ENCODE measurements at regions not wholly inside any gene's neighbourhood (a gene's known extent, or its start where the extent isn't known, plus 50 kb on each side); places are given as distances from the start of the nearest gene placed in this dataset.

GRCh38 chr18:39796393-39796792 lies 2158.6 kb upstream of the PIK3C3 start:
- DNase-seq (no peak), ATAC-seq (peak in 1 of 4 donors; percentile 15)
- Histone ChIP-seq H3K36me3 (no peaks in the 10 kb centered on the region), H3K27me3 (no peaks in the 10 kb centered on the region), H3K4me3 (no peak overlapping the region), H3K4me1 (no peaks in the 10 kb centered on the region), H3K9me3 (no peaks in the 10 kb centered on the region), H3K27ac (no peak overlapping the region)
- TF ChIP-seq CTCF (IDR thresholded peaks at IDR 0.05) (no peak), POLR2A (IDR thresholded peaks at IDR 0.05) (no peak)
- WGBS (ENCODE audit: insufficient coverage, low coverage, low lambda C conversion rate, missing lambda C conversion rate) = 42% methylated on average over 3 of the region's 3 CpGs
- intact Hi-C loops (cut with DNase I) = no loop called here

GRCh38 chr18:39795350-39795749 lies 2159.7 kb upstream of the PIK3C3 start:
- no peak overlapping the region for H3K27ac ChIP-seq
- H3K4me3 ChIP-seq = no peak overlapping the region
- no peaks in the 10 kb centered on the region for H3K27me3 ChIP-seq
- intact Hi-C loops (cut with DNase I) = no loop called here
- no peaks in the 10 kb centered on the region for H3K4me1 ChIP-seq
- no peaks in the 10 kb centered on the region for H3K36me3 ChIP-seq
- no peak for TF ChIP-seq POLR2A (IDR thresholded peaks at IDR 0.05)
- TF ChIP-seq CTCF (IDR thresholded peaks at IDR 0.05) = no peak
- no peak for DNase-seq
- no peaks in the 10 kb centered on the region for H3K9me3 ChIP-seq
- 30% methylated on average over 1 of the region's 1 CpG for WGBS (ENCODE audit: insufficient coverage, low coverage, low lambda C conversion rate, missing lambda C conversion rate)
- no peak for ATAC-seq

- ATAC-seq = no peak
- no peak overlapping the region for H3K4me3 ChIP-seq
- TF ChIP-seq POLR2A (IDR thresholded peaks at IDR 0.05) (no peak), CTCF (IDR thresholded peaks at IDR 0.05) (no peak)
- no peaks in the 10 kb centered on the region for H3K9me3 ChIP-seq
- H3K27me3 ChIP-seq = no peaks in the 10 kb centered on the region
- no peak for DNase-seq
- H3K36me3 ChIP-seq = no peaks in the 10 kb centered on the region
- WGBS (ENCODE audit: insufficient coverage, low coverage, low lambda C conversion rate, missing lambda C conversion rate) = 72% methylated on average over 5 of the region's 5 CpGs
- no peaks in the 10 kb centered on the region for H3K4me1 ChIP-seq
- intact Hi-C loops (cut with DNase I) = no loop called here
- no peak overlapping the region for H3K27ac ChIP-seq
Measured at GRCh38 chr18:39793609-39794008, 2161.4 kb upstream of the PIK3C3 start.

GRCh38 chr18:39788383-39788782 lies 2166.7 kb upstream of the PIK3C3 start:
- ATAC-seq (no peak), DNase-seq (no peak)
- Histone ChIP-seq H3K27ac (no peak overlapping the region), H3K4me3 (no peak overlapping the region), H3K9me3 (no peaks in the 10 kb centered on the region), H3K36me3 (no peaks in the 10 kb centered on the region), H3K27me3 (no peaks in the 10 kb centered on the region), H3K4me1 (no peaks in the 10 kb centered on the region)
- WGBS (ENCODE audit: insufficient coverage, low coverage, low lambda C conversion rate, missing lambda C conversion rate) = 39% methylated on average over 1 of the region's 1 CpG
- intact Hi-C loops (cut with DNase I) = no loop called here
- TF ChIP-seq POLR2A (IDR thresholded peaks at IDR 0.05) = no peak
- TF ChIP-seq CTCF (IDR thresholded peaks at IDR 0.05) = no peak

GRCh38 chr18:39786477-39786876 lies 2168.6 kb upstream of the PIK3C3 start:
- H3K27ac ChIP-seq = no peak overlapping the region
- TF ChIP-seq CTCF (IDR thresholded peaks at IDR 0.05) (no peak), POLR2A (IDR thresholded peaks at IDR 0.05) (no peak)
- ATAC-seq (no peak), DNase-seq (no peak)
- H3K4me3 ChIP-seq = no peak overlapping the region
- no peaks in the 10 kb centered on the region for H3K4me1 ChIP-seq
- intact Hi-C loops (cut with DNase I) = no loop called here
- H3K9me3 ChIP-seq = no peaks in the 10 kb centered on the region
- H3K36me3 ChIP-seq = no peaks in the 10 kb centered on the region
- no peaks in the 10 kb centered on the region for H3K27me3 ChIP-seq
